B cell (primary cell): ENCODE measurements at regions not wholly inside any gene's neighbourhood (a gene's known extent, or its start where the extent isn't known, plus 50 kb on each side); places are given as distances from the start of the nearest gene placed in this dataset.

Source experiments
- ATAC-seq: fragments of 200-7000 bp; cut with Tn5 transposase; one replicate; pipeline ENCODE4 v1.10.0; 2021; ENCODE audit warnings: low read depth, mild to moderate bottlenecking, moderate number of reproducible peaks, moderate library complexity
- CTCF ChIA-PET: fragments of 350-600 bp; sonication (Branson Sonifier 250); formaldehyde crosslinking; loops from one replicate; lab custom pipeline; 2021; ENCODE audit warnings: antibody characterized with exemption, inconsistent platforms; lab: Charles Lee
- POLR2A ChIA-PET: fragments of 350-600 bp; sonication (Branson Sonifier 250); formaldehyde crosslinking; loops from one replicate; lab custom pipeline; 2021; ENCODE audit warnings: antibody characterized with exemption; lab: Charles Lee
- DNase-seq: peaks from one replicate; pipeline ENCODE4 v3.0.0; 2013
- H2AFZ ChIP-seq: 2 replicates; pipeline ENCODE4 v1.6.1; 2012; ENCODE audit warnings: mild to moderate bottlenecking, low read depth, low read length; ENCODE audit not compliant: insufficient read depth, poor library complexity, severe bottlenecking
- H3K27ac ChIP-seq, 2 donors: 1 replicate in 1 of 2; 2 replicates in 1 of 2; pipeline ENCODE4 v1.5.1; 2012 to 2013; ENCODE audit warnings: low read length in 2 of 2, mild to moderate bottlenecking in 2 of 2, moderate library complexity in 1 of 2
- H3K27me3 ChIP-seq, 4 experiments: fragments of 200-600 bp in 1 of 4; sonication (generic) in 1 of 4; replicated peaks in 1 of 4; 1 replicate in 2 of 4; 2 replicates in 2 of 4; pipeline versions ENCODE4 v1.6.1 to v1.7.0; 2013 to 2016; ENCODE audit warnings: low read length in 3 of 4, mild to moderate bottlenecking in 2 of 4, mixed read lengths in 1 of 4, moderate library complexity in 1 of 4; ENCODE audit not compliant: insufficient read depth in 4 of 4, control insufficient read depth in 3 of 4; ENCODE audit errors: control extremely low read depth in 1 of 4
- H3K36me3 ChIP-seq, 2 experiments: replicated peaks in 1 of 2; 1 replicate in 1 of 2; 2 replicates in 1 of 2; pipeline versions ENCODE4 v1.6.1 to v1.7.1; 2013; ENCODE audit warnings: low read length in 1 of 2; ENCODE audit not compliant: insufficient read depth in 2 of 2, control insufficient read depth in 1 of 2; ENCODE audit errors: control extremely low read depth in 1 of 2, extremely low read depth in 1 of 2
- H3K4me1 ChIP-seq, 2 donors: fragments of 200-600 bp in 1 of 2; sonication (generic) in 1 of 2; 1 replicate in 1 of 2; 2 replicates in 1 of 2; pipeline versions ENCODE4 v1.5.1 to v1.6.1; 2013 to 2017; ENCODE audit warnings: low read length in 2 of 2; ENCODE audit not compliant: control insufficient read depth in 2 of 2, insufficient read depth in 2 of 2
- H3K4me2 ChIP-seq: replicated peaks from 2 replicates; pipeline ENCODE3; 2012; ENCODE audit warnings: mild to moderate bottlenecking, low read depth, low read length; ENCODE audit not compliant: poor library complexity, severe bottlenecking
- H3K4me3 ChIP-seq, 5 experiments: fragments of 200-600 bp in 1 of 5; sonication (generic) in 1 of 5; 1 replicate in 3 of 5; 2 replicates in 2 of 5; pipeline versions ENCODE4 v1.5.1 to v1.7.0; 2011 to 2016; ENCODE audit warnings: low read length in 4 of 5, mild to moderate bottlenecking in 4 of 5, low read depth in 2 of 5, control low read depth in 1 of 5, moderate library complexity in 1 of 5; ENCODE audit not compliant: insufficient read depth in 1 of 5; ENCODE audit errors: control extremely low read depth in 1 of 5, extremely low read depth in 1 of 5
- H3K79me2 ChIP-seq: fragments of 200-600 bp; sonication (generic); one replicate; pipeline ENCODE4 v1.6.0; 2016; ENCODE audit warnings: low read length; ENCODE audit not compliant: control insufficient read depth, insufficient read depth
- H3K9ac ChIP-seq: fragments of 200-600 bp; sonication (generic); 2 replicates; pipeline ENCODE4 v1.6.1; 2017; ENCODE audit warnings: mild to moderate bottlenecking, low read length, moderate library complexity
- H3K9me3 ChIP-seq, 3 donors: one replicate each; pipeline versions ENCODE4 v1.6.1 to v1.7.1; 2013; ENCODE audit warnings: low read length in 2 of 3; ENCODE audit not compliant: control insufficient read depth in 2 of 3, insufficient read depth in 1 of 3; ENCODE audit errors: control extremely low read depth in 1 of 3
- H4K20me1 ChIP-seq: 2 replicates; pipeline ENCODE4 v1.6.0; 2012; ENCODE audit warnings: mild to moderate bottlenecking, low read length; ENCODE audit not compliant: insufficient read depth, control insufficient read depth, poor library complexity, severe bottlenecking
- H3K27ac Mint-ChIP-seq: one replicate; pipeline ENCODE4 v1.8.0; 2021; ENCODE audit warnings: mixed read lengths
- H3K27me3 Mint-ChIP-seq: one replicate; pipeline ENCODE4 v1.8.0; 2021; ENCODE audit warnings: mixed read lengths
- H3K4me1 Mint-ChIP-seq: one replicate; pipeline ENCODE4 v1.8.0; 2021; ENCODE audit warnings: mixed read lengths
- H3K4me3 Mint-ChIP-seq: one replicate; pipeline ENCODE4 v1.8.0; 2021; ENCODE audit warnings: mixed read lengths
- H3K9me3 Mint-ChIP-seq: one replicate; pipeline ENCODE4 v1.8.0; 2022; ENCODE audit warnings: mixed read lengths; ENCODE audit not compliant: insufficient read depth
- CTCF ChIP-seq: fragments of 200-600 bp; IDR thresholded peaks from one replicate; pipeline ENCODE4 v1.8.0; 2022; ENCODE audit warnings: antibody characterized with exemption, mild to moderate bottlenecking
- EZH2 ChIP-seq: IDR thresholded peaks from 2 replicates; pipeline ENCODE4 v1.6.1; 2012; ENCODE audit warnings: borderline replicate concordance, low read depth, mild to moderate bottlenecking, moderate library complexity, low read length; ENCODE audit not compliant: insufficient read depth, poor library complexity, severe bottlenecking
- WGBS: methylation state at CpG from one replicate; pipeline ENCODE4 v1.1.5; 2013; ENCODE audit warnings: missing lambda C conversion rate; ENCODE audit not compliant: insufficient coverage; 5-methylcytosine and 5-hydroxymethylcytosine counted together
- intact Hi-C: fragments of 100-400 bp; cut with micrococcal nuclease; formaldehyde crosslinking; loops from one replicate; pipeline ENCODE4 v1.10.0; 2022

- H3K9ac ChIP-seq: no peak overlapping the region
Observed at GRCh38 chr5:124922255-124922975, 176.0 kb upstream of the ZNF608 start.

More at GRCh38 chr5:124922255-124922975, 176.0 kb upstream of the ZNF608 start:
- Histone ChIP-seq H3K9me3 (no peaks in the 10 kb centered on the region), H3K4me1 (peaks cover 29 to 30% of the 10 kb centered on the region in 2 donors), H4K20me1 (no peaks in the 10 kb centered on the region), H3K79me2 (no peaks in the 10 kb centered on the region), H3K36me3 (no peaks in the 10 kb centered on the region), H3K4me2 (peak overlapping the region; percentile 69), H2AFZ (no peak overlapping the region), H3K4me3 (no peak overlapping the region), H3K27me3 (no peaks in the 10 kb centered on the region), H3K27ac (peak overlapping the region in 1 of 2 donors; percentile 6)
- no peak for TF ChIP-seq CTCF
- no peak for TF ChIP-seq EZH2
- Mint-ChIP-seq H3K4me3 (no peak overlapping the region), H3K4me1 (peaks cover 17% of the 10 kb centered on the region), H3K27me3 (no peaks in the 10 kb centered on the region), H3K27ac (no peak overlapping the region), H3K9me3 (no peaks in the 10 kb centered on the region)
- ChIA-PET POLR2A (no interaction called here), CTCF (interaction anchor here (0.9 kb wide), 1 partner anchor 175 kb away, joined by 3 read pairs; no protein-coding TSS in a partner anchor)
- intact Hi-C loops: loop anchor here (5.0 to 10.0 kb wide), 3 partner anchors 60 to 398 kb away; no protein-coding TSS in a partner anchor
- no peak for DNase-seq
- WGBS: no CpG with 5 or more reads among the region's 6 CpGs
- ATAC-seq: no peak
